KMS-11 (cell line): ENCODE measurements at regions not wholly inside any gene's neighbourhood (a gene's known extent, or its start where the extent isn't known, plus 50 kb on each side); places are given as distances from the start of the nearest gene placed in this dataset.

Experiments used
- H2AFZ ChIP-seq: fragments of 200-600 bp; sonication (generic); 2 replicates; pipeline ENCODE4 v1.6.1; 2016; ENCODE audit warnings: antibody characterized with exemption, mixed run types, low read depth
- H3K27ac ChIP-seq: fragments of 200-600 bp; sonication (generic); 2 replicates; pipeline ENCODE4 v1.6.1; 2016; ENCODE audit warnings: mild to moderate bottlenecking, mixed run types
- H3K27me3 ChIP-seq: fragments of 200-600 bp; sonication (generic); 2 replicates; pipeline ENCODE4 v1.6.1; 2017; ENCODE audit warnings: mild to moderate bottlenecking, low read depth, mixed run types, moderate library complexity; ENCODE audit not compliant: insufficient read depth
- H3K36me3 ChIP-seq: fragments of 200-600 bp; sonication (generic); 2 replicates; pipeline ENCODE4 v1.6.1; 2017; ENCODE audit warnings: mild to moderate bottlenecking, mixed run types; ENCODE audit not compliant: insufficient read depth
- H3K4me1 ChIP-seq: fragments of 200-600 bp; sonication (generic); 2 replicates; pipeline ENCODE4 v1.6.1; 2016; ENCODE audit warnings: mild to moderate bottlenecking, low read depth, mixed run types; ENCODE audit not compliant: poor library complexity, severe bottlenecking
- H3K4me2 ChIP-seq: fragments of 200-600 bp; sonication (generic); 2 replicates; pipeline ENCODE4 v1.7.0; 2016; ENCODE audit warnings: mild to moderate bottlenecking, mixed run types
- H3K4me3 ChIP-seq: fragments of 200-600 bp; sonication (generic); IDR thresholded peaks from 2 replicates; pipeline ENCODE4 v1.6.1; 2017; ENCODE audit warnings: low read depth, low read length, mixed read lengths; ENCODE audit not compliant: insufficient read depth
- H3K79me2 ChIP-seq: fragments of 200-600 bp; sonication (generic); 2 replicates; pipeline ENCODE4 v1.6.1; 2016; ENCODE audit warnings: low read depth, mixed run types; ENCODE audit not compliant: insufficient read depth
- H3K9ac ChIP-seq: fragments of 200-600 bp; sonication (generic); 2 replicates; pipeline ENCODE4 v1.6.1; 2016; ENCODE audit warnings: mild to moderate bottlenecking, mixed run types
- H4K20me1 ChIP-seq: fragments of 200-600 bp; sonication (generic); 2 replicates; pipeline ENCODE4 v1.6.1; 2016; ENCODE audit warnings: mild to moderate bottlenecking, mixed run types; ENCODE audit not compliant: insufficient read depth
- TF ChIP-seq, protein P1 (sequence below): fragments of 200-600 bp; sonication (generic); conservative IDR thresholded peaks from 2 replicates; pipeline ENCODE4 v1.6.1; 2017; ENCODE audit warnings: low read depth, mild to moderate bottlenecking, antibody characterized with exemption, low read length, moderate library complexity, mixed read lengths

DNA sequence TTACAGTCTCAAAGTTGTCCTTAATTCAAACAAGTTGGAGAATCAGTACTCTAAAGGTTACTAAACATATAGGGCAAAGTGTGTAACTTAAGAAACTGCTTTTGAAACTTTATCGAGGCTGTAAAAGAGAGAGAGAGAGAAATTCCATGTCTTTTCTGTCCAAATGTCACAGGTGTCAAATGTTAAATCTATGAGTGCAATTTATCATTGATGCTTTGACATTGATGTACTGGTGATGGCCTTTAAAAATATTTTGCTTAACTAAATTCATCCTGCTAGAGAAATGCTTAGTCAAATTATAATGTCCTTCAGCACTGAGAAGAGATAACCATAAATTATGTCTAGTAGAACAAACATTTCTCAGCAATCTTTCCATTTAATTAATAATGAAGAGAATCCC, 1602.1 kb upstream of the TMEFF2 start:
- Histone ChIP-seq H2AFZ (no peak overlapping the region), H3K27ac (no peak overlapping the region), H3K79me2 (no peaks in the 10 kb centered on the region), H3K4me2 (no peak overlapping the region), H3K4me1 (no peaks in the 10 kb centered on the region), H3K9ac (no peak overlapping the region), H3K27me3 (no peaks in the 10 kb centered on the region), H4K20me1 (no peaks in the 10 kb centered on the region), H3K4me3 (no peak overlapping the region), H3K36me3 (no peaks in the 10 kb centered on the region)
- TF ChIP-seq, protein P1, sequence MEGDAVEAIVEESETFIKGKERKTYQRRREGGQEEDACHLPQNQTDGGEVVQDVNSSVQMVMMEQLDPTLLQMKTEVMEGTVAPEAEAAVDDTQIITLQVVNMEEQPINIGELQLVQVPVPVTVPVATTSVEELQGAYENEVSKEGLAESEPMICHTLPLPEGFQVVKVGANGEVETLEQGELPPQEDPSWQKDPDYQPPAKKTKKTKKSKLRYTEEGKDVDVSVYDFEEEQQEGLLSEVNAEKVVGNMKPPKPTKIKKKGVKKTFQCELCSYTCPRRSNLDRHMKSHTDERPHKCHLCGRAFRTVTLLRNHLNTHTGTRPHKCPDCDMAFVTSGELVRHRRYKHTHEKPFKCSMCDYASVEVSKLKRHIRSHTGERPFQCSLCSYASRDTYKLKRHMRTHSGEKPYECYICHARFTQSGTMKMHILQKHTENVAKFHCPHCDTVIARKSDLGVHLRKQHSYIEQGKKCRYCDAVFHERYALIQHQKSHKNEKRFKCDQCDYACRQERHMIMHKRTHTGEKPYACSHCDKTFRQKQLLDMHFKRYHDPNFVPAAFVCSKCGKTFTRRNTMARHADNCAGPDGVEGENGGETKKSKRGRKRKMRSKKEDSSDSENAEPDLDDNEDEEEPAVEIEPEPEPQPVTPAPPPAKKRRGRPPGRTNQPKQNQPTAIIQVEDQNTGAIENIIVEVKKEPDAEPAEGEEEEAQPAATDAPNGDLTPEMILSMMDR = no peak

DNA sequence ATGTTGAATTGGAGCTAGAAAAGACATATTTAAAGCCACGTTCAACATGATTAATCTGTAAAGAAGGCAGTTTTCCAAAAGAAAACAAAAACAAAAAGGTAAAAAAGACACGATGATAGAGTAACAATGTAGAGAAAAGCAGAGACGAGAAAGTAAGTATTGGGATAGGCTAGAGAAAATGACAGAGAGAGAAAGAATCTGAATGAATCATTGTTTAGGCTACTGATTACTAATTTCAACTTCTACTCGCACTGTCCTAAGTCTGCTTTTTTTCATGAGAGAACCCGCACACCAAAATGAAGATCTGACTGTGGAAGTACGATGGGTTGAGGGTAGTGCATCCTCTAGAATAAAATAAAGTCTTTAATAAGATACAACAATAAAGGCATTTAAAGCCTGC, 1599.2 kb upstream of the TMEFF2 start:
- H3K27me3 ChIP-seq = no peaks in the 10 kb centered on the region
- no peak overlapping the region for H3K27ac ChIP-seq
- no peak overlapping the region for H2AFZ ChIP-seq

DNA sequence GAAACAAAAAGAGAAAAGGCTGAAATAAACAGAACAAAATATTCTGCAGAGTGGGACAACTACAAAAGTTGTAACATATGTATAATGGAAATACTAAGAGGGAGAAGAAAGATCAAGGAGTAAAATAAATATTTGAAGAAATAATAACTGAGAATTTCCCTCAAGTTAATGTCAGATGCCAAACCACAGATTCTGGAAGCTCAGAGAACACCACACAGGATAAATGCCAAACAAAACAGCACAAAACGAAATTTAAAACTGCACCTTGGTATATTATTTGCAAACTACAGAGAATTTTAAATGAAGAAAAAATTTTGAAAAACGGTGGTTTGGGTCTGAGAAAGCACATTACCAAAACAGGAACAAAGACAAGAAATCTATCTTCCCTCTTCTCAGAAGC, 1588.9 kb upstream of the TMEFF2 start:
- Histone ChIP-seq H3K36me3 (no peaks in the 10 kb centered on the region), H3K9ac (no peak overlapping the region), H3K4me2 (no peak overlapping the region), H2AFZ (no peak overlapping the region), H3K4me3 (no peak overlapping the region), H4K20me1 (no peaks in the 10 kb centered on the region), H3K27ac (no peak overlapping the region), H3K4me1 (no peaks in the 10 kb centered on the region), H3K79me2 (no peaks in the 10 kb centered on the region), H3K27me3 (no peaks in the 10 kb centered on the region)
- TF ChIP-seq, protein P1 = no peak

More for the DNA sequence above, 1599.2 kb upstream of the TMEFF2 start:
- Histone ChIP-seq H3K79me2 (no peaks in the 10 kb centered on the region), H3K4me2 (no peak overlapping the region), H3K36me3 (no peaks in the 10 kb centered on the region), H4K20me1 (no peaks in the 10 kb centered on the region), H3K4me3 (no peak overlapping the region), H3K9ac (no peak overlapping the region), H3K4me1 (no peaks in the 10 kb centered on the region)
- TF ChIP-seq, protein P1 = no peak

DNA sequence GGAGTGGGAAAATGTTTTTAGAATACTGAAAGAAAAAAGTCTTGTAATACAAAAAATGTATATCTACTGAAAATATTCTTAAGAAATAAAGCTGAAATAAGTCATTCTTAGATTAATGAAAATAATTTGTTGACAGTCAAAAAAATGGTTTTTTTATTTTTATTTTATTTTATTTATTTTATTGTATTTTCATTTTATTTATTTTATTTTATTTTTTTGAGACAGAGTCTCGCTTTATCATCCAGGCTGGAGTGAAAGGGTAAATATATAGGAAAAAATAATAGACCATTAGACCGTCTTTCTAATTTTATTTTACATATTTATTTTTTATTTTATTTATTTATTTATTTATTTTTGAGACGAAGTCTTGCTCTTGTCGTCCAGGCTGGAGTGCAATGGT, 1583.6 kb upstream of the TMEFF2 start:
- H2AFZ ChIP-seq = no peak overlapping the region
- no peak overlapping the region for H3K4me2 ChIP-seq
- no peak overlapping the region for H3K9ac ChIP-seq

More for the DNA sequence above, 1583.6 kb upstream of the TMEFF2 start:
- H3K27me3 ChIP-seq = no peaks in the 10 kb centered on the region
- TF ChIP-seq, protein P1 = no peak
- H3K4me1 ChIP-seq = no peaks in the 10 kb centered on the region
- no peaks in the 10 kb centered on the region for H4K20me1 ChIP-seq
- no peak overlapping the region for H3K27ac ChIP-seq
- H3K36me3 ChIP-seq = no peaks in the 10 kb centered on the region
- no peaks in the 10 kb centered on the region for H3K79me2 ChIP-seq
- H3K4me3 ChIP-seq = no peak overlapping the region
